ENCODE measurements at regions not wholly inside any gene's neighbourhood (a gene's known extent, or its start where the extent isn't known, plus 50 kb on each side); places are given as distances from the start of the nearest gene placed in this dataset.
"Not testable (repeated sequence)": the region's sequence is repeated elsewhere in the genome, so short reads cannot be mapped to it uniquely, and the experiment has no call there.

DNA sequence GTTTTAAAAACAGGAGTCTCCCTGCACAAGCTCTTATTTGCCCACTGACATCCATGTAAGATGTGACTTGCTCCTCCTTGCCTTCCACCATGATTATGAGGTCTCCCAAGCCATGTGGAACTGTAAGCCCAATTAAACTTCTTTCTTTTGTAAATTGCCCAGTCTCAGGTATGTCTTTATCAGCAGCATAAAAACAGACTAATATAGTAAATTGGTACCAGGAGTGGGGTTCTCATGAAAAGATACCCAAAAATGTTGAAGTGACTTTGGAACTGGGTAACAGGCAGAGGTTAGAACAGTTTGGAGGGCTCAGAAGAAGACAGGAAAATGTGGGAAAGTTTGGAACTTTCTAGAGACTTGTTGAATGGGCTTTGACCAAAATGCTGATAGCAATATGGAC lies 995.9 kb upstream of the USP15 start:
- H4K5ac ChIP-seq (ENCODE audit: insufficient read length, low read depth, low read length); H3K27me3 ChIP-seq (replicated peaks in 1 of 4; ENCODE audit: control insufficient read depth in 3 of 4, extremely low read depth in 1 of 4, insufficient read depth in 3 of 4, low read length in 3 of 4); H2BK5ac ChIP-seq (ENCODE audit: low read depth, low read length); H3K36me3 ChIP-seq (ENCODE audit: control insufficient read depth in 2 of 4, insufficient read depth in 4 of 4, low read length in 3 of 4); H3K14ac ChIP-seq (ENCODE audit: insufficient read length); H2AFZ ChIP-seq (ENCODE audit: low read length); H2BK15ac ChIP-seq (ENCODE audit: low read length); H4K91ac ChIP-seq (replicated peaks; ENCODE audit: insufficient read length, low read length); H3K18ac ChIP-seq (ENCODE audit: extremely low read depth, low read length); H2BK120ac ChIP-seq (replicated peaks; ENCODE audit: low read depth, low read length); H3K4me1 ChIP-seq (replicated peaks in 1 of 4; ENCODE audit: control insufficient read depth in 3 of 4, insufficient read depth in 4 of 4, low read length in 3 of 4); H3K79me2 ChIP-seq (ENCODE audit: control insufficient read depth in 1 of 2, insufficient read depth in 2 of 2, low read length in 2 of 2); H3K9ac ChIP-seq (replicated peaks in 1 of 4; ENCODE audit: extremely low read depth in 1 of 4, low read depth in 3 of 4, low read length in 3 of 4); H3K23me2 ChIP-seq (ENCODE audit: low read depth, low read length); FAIRE-seq; H4K20me1 ChIP-seq (replicated peaks in 1 of 2; ENCODE audit: control insufficient read depth in 1 of 2, insufficient read depth in 2 of 2, low read length in 2 of 2); H4K8ac ChIP-seq (ENCODE audit: extremely low read depth, insufficient read depth, low read length); H3K56ac ChIP-seq (replicated peaks; ENCODE audit: insufficient read length, low read depth, low read length); H3K4me3 ChIP-seq (ENCODE audit: extremely low read depth in 1 of 4, insufficient read depth in 2 of 4, low read depth in 3 of 4, low read length in 4 of 4); POLR2A ChIA-PET (ENCODE audit: partially characterized antibody); H2BK12ac ChIP-seq (ENCODE audit: low read depth, low read length); CTCF ChIA-PET (ENCODE audit: partially characterized antibody); H3K27ac ChIP-seq (ENCODE audit: low read depth, low read length); H3K4me2 ChIP-seq (ENCODE audit: insufficient read depth in 1 of 2, low read depth in 2 of 2, low read length in 2 of 2); H2AK5ac ChIP-seq (ENCODE audit: low read depth, low read length); H2BK20ac ChIP-seq (ENCODE audit: low read length); H3K23ac ChIP-seq (ENCODE audit: insufficient read length); H3K4ac ChIP-seq (replicated peaks; ENCODE audit: insufficient read length, low read depth, low read length); DNase-seq (ENCODE audit: low read depth in 1 of 2, low spot score in 2 of 2); H3K79me1 ChIP-seq (ENCODE audit: low read depth, low read length): not testable (repeated sequence)
- peaks cover 18 to 20% of the 10 kb centered on the region in 2 experiments for H3K9me3 ChIP-seq (ENCODE audit: insufficient read depth in 2 of 2, low read depth in 1 of 2, low read length in 1 of 2)
